Activated T-cell treated with anti-CD3 and anti-CD28 coated beads, Interleukin-2, amount 50 U/mL, for 72 hours (primary cell): ENCODE measurements at regions not wholly inside any gene's neighbourhood (a gene's known extent, or its start where the extent isn't known, plus 50 kb on each side); places are given as distances from the start of the nearest gene placed in this dataset.

Experiments used
- ATAC-seq, 2 donors: fragments of 150-1000 bp; cut with Tn5 transposase; replicated peaks in 1 of 2; 2 replicates each; pipeline ENCODE4 v1.10.0; 2021; ENCODE audit warnings: moderate library complexity in 2 of 2, mild to moderate bottlenecking in 1 of 2
- DNase-seq, 2 donors: peaks; one replicate each; pipeline ENCODE4 v3.0.0; 2021 to 2022; ENCODE audit warnings: mixed read lengths in 1 of 2
- H3K27ac Mint-ChIP-seq: one replicate; pipeline ENCODE4 v1.8.0; 2022; ENCODE audit warnings: mild to moderate bottlenecking, moderate library complexity, mixed read lengths
- H3K27me3 Mint-ChIP-seq: one replicate; pipeline ENCODE4 v1.8.0; 2022; ENCODE audit warnings: low read depth, mixed read lengths
- H3K36me3 Mint-ChIP-seq, 2 donors: one replicate each; pipeline ENCODE4 v1.8.0; 2022; ENCODE audit warnings: mixed read lengths in 2 of 2, mild to moderate bottlenecking in 1 of 2; ENCODE audit not compliant: insufficient read depth in 2 of 2
- H3K4me1 Mint-ChIP-seq: one replicate; pipeline ENCODE4 v1.8.0; 2022; ENCODE audit warnings: low read depth, mixed read lengths
- H3K4me3 Mint-ChIP-seq, 2 donors: one replicate each; pipeline ENCODE4 v1.8.0; 2022; ENCODE audit warnings: mild to moderate bottlenecking in 2 of 2, mixed read lengths in 2 of 2, moderate library complexity in 2 of 2
- H3K9me3 Mint-ChIP-seq, 2 donors: one replicate each; pipeline ENCODE4 v1.8.0; 2022; ENCODE audit warnings: mixed read lengths in 2 of 2

GRCh38 chr4:180932370-180933001 is 1310.7 kb upstream of the TENM3 start:
- Mint-ChIP-seq H3K4me3 (no peak overlapping the region), H3K4me1 (no peaks in the 10 kb centered on the region), H3K9me3 (peaks cover 2 to 7% of the 10 kb centered on the region in 2 donors), H3K36me3 (no peaks in the 10 kb centered on the region), H3K27me3 (no peaks in the 10 kb centered on the region), H3K27ac (no peak overlapping the region)
- ATAC-seq (no peak), DNase-seq (no peak)

DNA sequence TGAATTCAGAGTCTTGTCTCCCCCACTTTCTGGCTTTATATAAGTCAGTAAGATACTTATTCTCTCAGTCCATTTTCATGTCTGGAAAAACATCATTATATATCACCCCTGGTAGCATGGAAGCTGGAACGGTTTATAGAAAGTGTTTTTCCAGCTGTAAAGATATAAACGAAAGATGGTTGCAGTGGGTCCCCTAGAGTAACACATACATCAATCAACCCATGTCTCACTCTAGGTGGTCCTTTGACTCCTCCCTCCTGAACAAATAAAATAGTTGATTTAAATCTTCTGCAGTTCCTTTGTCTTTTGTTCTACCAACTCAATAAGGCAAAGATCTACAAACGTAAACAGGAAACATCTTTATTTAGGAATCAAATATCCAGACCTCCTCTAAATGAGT is 1306.1 kb upstream of the TENM3 start:
- Mint-ChIP-seq H3K4me1 (no peaks in the 10 kb centered on the region), H3K4me3 (no peak overlapping the region), H3K36me3 (no peaks in the 10 kb centered on the region), H3K9me3 (peaks cover 2 to 7% of the 10 kb centered on the region in 2 donors), H3K27me3 (no peaks in the 10 kb centered on the region), H3K27ac (no peak overlapping the region)
- ATAC-seq (no peak), DNase-seq (no peak)

DNA sequence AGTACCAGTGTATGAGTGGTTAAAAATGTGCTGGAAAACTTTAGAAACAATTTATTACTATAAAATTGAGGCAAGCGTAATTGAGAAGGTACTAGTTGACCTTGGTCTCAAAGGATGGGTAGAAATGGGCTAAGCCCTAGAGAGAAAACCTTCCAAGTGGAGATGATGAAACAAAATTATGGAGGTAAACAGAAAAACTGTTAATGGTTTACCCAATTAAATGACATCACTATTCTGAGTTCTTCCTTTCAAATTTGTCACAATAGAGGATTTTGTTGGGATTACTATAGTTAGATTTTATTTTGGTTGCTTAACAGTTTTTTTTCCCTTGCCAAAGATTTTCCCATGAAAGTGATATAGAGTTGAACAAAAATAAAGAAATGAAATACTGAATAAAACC is 1302.5 kb upstream of the TENM3 start:
- Mint-ChIP-seq H3K9me3 (peaks cover 0 to 3% of the 10 kb centered on the region in 2 donors), H3K4me3 (no peak overlapping the region)

GRCh38 chr4:180942367-180942916 is 1300.8 kb upstream of the TENM3 start:
- Mint-ChIP-seq H3K4me1 (no peaks in the 10 kb centered on the region), H3K27ac (no peak overlapping the region), H3K4me3 (no peak overlapping the region), H3K36me3 (no peaks in the 10 kb centered on the region), H3K9me3 (peaks cover 2 to 8% of the 10 kb centered on the region in 2 donors), H3K27me3 (no peaks in the 10 kb centered on the region)
- DNase-seq (no peak), ATAC-seq (no peak)

More for the DNA sequence above, 1302.5 kb upstream of the TENM3 start:
- Mint-ChIP-seq H3K27ac (no peak overlapping the region), H3K27me3 (no peaks in the 10 kb centered on the region), H3K36me3 (no peaks in the 10 kb centered on the region), H3K4me1 (no peaks in the 10 kb centered on the region)
- ATAC-seq (no peak), DNase-seq (no peak)

GRCh38 chr4:180946188-180946587 is 1297.0 kb upstream of the TENM3 start:
- Mint-ChIP-seq H3K9me3 (peaks cover 2 to 8% of the 10 kb centered on the region in 2 donors), H3K4me1 (no peaks in the 10 kb centered on the region), H3K4me3 (no peak overlapping the region), H3K27me3 (no peaks in the 10 kb centered on the region), H3K27ac (no peak overlapping the region), H3K36me3 (no peaks in the 10 kb centered on the region)
- DNase-seq (no peak), ATAC-seq (no peak)

DNA sequence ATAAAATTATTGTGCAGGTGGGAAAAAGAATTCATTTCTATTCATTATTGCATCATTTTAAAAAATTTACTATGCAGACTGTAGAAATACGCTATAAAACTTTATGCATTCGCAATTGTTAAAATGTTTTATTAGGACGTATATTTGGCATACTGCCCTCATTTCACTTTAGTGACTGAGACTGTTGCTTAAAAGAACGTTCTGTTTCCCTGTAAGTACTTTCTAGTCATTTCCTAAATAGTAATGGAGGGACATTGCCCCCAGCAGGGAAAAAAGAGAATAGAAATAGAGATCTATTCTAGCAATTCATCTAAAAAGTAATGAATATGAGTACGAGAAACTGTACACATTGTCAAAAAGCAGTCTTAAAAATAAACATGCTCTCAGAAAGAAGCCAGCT is 1295.8 kb upstream of the TENM3 start:
- Mint-ChIP-seq H3K27ac (no peak overlapping the region), H3K27me3 (no peaks in the 10 kb centered on the region), H3K36me3 (no peaks in the 10 kb centered on the region), H3K4me3 (no peak overlapping the region), H3K9me3 (peaks cover 3 to 6% of the 10 kb centered on the region in 2 donors), H3K4me1 (no peaks in the 10 kb centered on the region)
- no peak for DNase-seq
- no peak for ATAC-seq

DNA sequence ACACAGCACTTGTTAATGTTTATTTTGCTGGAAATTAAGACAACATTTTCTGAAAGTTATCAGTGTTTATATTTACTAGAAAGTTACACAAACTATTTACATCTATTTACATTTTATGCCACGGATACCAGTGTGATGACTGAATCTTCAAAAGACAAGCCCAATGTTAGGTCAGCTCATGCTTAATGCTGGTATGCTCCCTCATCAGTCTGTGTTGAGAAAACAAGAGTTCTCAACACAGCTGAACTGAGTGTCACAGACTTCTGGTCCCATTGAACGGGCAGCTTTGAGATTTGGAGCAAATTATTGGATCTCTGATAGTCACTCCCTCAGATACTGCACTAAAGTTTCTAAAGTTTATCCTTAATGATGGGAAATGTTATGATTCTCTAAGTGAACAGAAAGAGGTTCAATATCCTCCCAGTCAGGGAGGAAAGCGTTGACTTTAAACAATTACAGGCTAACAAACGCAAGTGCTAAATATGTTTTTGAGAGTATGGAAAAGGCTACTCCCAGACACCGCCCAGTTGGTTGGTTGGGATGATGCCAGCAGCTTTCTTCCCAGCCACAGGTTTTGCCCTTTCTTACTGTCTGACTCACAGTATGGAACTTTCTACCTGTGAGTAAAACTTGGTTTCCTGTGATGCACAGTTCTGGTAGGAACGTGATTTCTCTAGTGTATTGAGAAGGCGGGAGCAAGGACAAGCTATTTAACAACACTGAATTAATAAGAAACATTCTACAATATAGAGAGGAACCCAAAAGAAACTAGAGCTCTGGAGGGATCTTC is 1293.6 kb upstream of the TENM3 start:
- Mint-ChIP-seq H3K36me3 (no peaks in the 10 kb centered on the region), H3K4me1 (no peaks in the 10 kb centered on the region), H3K9me3 (peaks cover 5 to 6% of the 10 kb centered on the region in 2 donors), H3K27me3 (no peaks in the 10 kb centered on the region), H3K4me3 (no peak overlapping the region), H3K27ac (no peak overlapping the region)
- no peak for DNase-seq
- no peak for ATAC-seq

DNA sequence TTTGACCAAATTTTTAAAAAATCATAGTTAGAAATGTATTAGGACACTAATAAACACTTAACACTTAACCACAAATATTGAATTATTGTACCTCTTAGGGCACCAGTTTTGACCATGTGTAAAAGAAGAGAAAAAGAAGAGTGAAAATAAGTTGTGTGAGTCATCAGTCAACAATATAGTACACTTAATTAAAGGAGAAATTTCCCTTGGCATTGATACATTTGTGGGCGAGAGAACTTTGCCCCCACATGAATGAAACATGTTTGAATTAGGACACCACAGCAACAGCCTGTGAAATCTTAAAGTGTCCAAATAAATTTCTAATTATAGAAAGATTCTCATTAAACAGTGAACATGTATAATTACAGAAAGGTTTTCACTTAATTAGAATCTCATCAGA is 1292.8 kb upstream of the TENM3 start:
- Mint-ChIP-seq H3K4me3 (no peak overlapping the region), H3K27me3 (no peaks in the 10 kb centered on the region), H3K9me3 (peaks cover 5 to 6% of the 10 kb centered on the region in 2 donors), H3K27ac (no peak overlapping the region), H3K4me1 (no peaks in the 10 kb centered on the region), H3K36me3 (no peaks in the 10 kb centered on the region)
- ATAC-seq: no peak
- DNase-seq: no peak

GRCh38 chr4:180951312-180951711 is 1291.9 kb upstream of the TENM3 start:
- no peak overlapping the region for H3K27ac Mint-ChIP-seq
- DNase-seq (no peak), ATAC-seq (no peak)
- H3K36me3 Mint-ChIP-seq: no peaks in the 10 kb centered on the region
- no peaks in the 10 kb centered on the region for H3K4me1 Mint-ChIP-seq
- H3K9me3 Mint-ChIP-seq: peaks cover 2 to 6% of the 10 kb centered on the region in 2 donors
- no peaks in the 10 kb centered on the region for H3K27me3 Mint-ChIP-seq
- H3K4me3 Mint-ChIP-seq: no peak overlapping the region

DNA sequence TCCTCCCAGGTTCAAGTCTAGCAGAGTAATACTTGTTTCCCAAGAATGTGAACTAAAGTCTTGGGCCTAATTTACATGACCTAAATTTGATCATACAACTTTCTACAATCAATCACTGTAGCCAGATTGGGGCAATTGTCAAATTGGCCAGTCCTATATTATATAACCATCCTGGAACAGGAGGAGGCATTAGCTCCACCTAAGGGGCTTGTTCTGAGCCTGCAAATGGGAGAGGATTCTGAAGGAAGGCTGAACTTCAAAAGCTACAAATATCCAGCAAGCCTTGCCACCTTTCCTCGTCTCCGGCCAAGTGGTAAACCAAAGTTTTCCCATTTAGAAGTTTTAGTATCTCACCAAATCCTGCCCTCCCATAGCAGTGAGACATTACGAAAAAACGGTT is 1289.6 kb upstream of the TENM3 start:
- Mint-ChIP-seq H3K4me1 (no peaks in the 10 kb centered on the region), H3K4me3 (no peak overlapping the region), H3K9me3 (peaks cover 0 to 4% of the 10 kb centered on the region in 2 donors)

GRCh38 chr4:180960743-180961401 is 1282.3 kb upstream of the TENM3 start:
- no peak for ATAC-seq
- Mint-ChIP-seq H3K9me3 (peaks cover 0 to 2% of the 10 kb centered on the region in 2 donors), H3K4me3 (no peak overlapping the region), H3K4me1 (no peaks in the 10 kb centered on the region), H3K27ac (no peak overlapping the region), H3K36me3 (no peaks in the 10 kb centered on the region), H3K27me3 (no peaks in the 10 kb centered on the region)
- no peak for DNase-seq

More for the DNA sequence above, 1289.6 kb upstream of the TENM3 start:
- ATAC-seq: no peak
- no peaks in the 10 kb centered on the region for H3K27me3 Mint-ChIP-seq
- DNase-seq: no peak
- no peak overlapping the region for H3K27ac Mint-ChIP-seq
- no peaks in the 10 kb centered on the region for H3K36me3 Mint-ChIP-seq

DNA sequence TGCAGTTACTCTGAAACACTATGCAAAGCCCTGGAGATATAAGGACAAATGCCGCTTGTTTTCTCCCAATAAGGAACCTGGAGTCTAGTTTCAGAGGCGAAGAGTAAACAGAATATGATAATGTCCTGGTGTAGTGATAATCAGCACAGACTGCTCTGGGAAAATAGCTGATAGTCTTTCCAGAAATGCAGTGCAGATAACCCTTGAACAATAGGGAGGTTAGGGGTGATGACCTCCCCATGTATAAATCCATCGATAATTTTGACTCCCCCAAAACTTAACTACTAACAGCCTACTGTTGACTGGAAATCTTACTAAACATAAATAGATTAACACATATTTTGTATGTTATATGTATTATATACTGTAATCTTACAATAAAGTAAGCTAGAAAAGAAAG is 1280.9 kb upstream of the TENM3 start:
- no peaks in the 10 kb centered on the region for H3K4me1 Mint-ChIP-seq
- H3K9me3 Mint-ChIP-seq: peaks cover 0 to 2% of the 10 kb centered on the region in 2 donors
- H3K36me3 Mint-ChIP-seq: no peaks in the 10 kb centered on the region
- no peak overlapping the region for H3K4me3 Mint-ChIP-seq
- DNase-seq (no peak), ATAC-seq (no peak)
- no peak overlapping the region for H3K27ac Mint-ChIP-seq
- H3K27me3 Mint-ChIP-seq: no peaks in the 10 kb centered on the region

GRCh38 chr4:180966312-180966711 is 1276.9 kb upstream of the TENM3 start:
- no peaks in the 10 kb centered on the region for H3K4me1 Mint-ChIP-seq
- H3K36me3 Mint-ChIP-seq: no peaks in the 10 kb centered on the region
- no peak overlapping the region for H3K27ac Mint-ChIP-seq
- no peak for DNase-seq
- H3K9me3 Mint-ChIP-seq: peaks cover 3 to 6% of the 10 kb centered on the region in 2 donors
- no peak for ATAC-seq
- H3K27me3 Mint-ChIP-seq: no peaks in the 10 kb centered on the region
- no peak overlapping the region for H3K4me3 Mint-ChIP-seq
